ENCODE measurements at regions not wholly inside any gene's neighbourhood (a gene's known extent, or its start where the extent isn't known, plus 50 kb on each side); places are given as distances from the start of the nearest gene placed in this dataset.

GRCh38 chr5:128885649-128886255, 79.5 kb upstream of the SLC27A6 start:
- no peak for DNase-seq (ENCODE audit: low read depth)

GRCh38 chr5:128895122-128895521, 70.2 kb upstream of the SLC27A6 start:
- DNase-seq (ENCODE audit: low read depth), result no peak

GRCh38 chr5:128896675-128897074, 68.6 kb upstream of the SLC27A6 start:
- no peak for DNase-seq (ENCODE audit: low read depth)

- DNase-seq (ENCODE audit: low read depth), result no peak
These were observed 61.7 kb upstream of the SLC27A6 start for GRCh38 chr5:128903550-128903949.

GRCh38 chr5:128904805-128905567, 60.3 kb upstream of the SLC27A6 start:
- DNase-seq (ENCODE audit: low read depth), result no peak

- DNase-seq (ENCODE audit: low read depth), result peak; percentile 63
These were observed 59.6 kb upstream of the SLC27A6 start for GRCh38 chr5:128905568-128906110.

- DNase-seq (ENCODE audit: low read depth), result no peak
These were observed 51.7 kb upstream of the SLC27A6 start for GRCh38 chr5:128913551-128913950.

Measured in EH (cell line).